ENCODE measurements at regions not wholly inside any gene's neighbourhood (a gene's known extent, or its start where the extent isn't known, plus 50 kb on each side); places are given as distances from the start of the nearest gene placed in this dataset.

- no peak for TF ChIP-seq ISL1 (CRISPR knock-in tag; IDR thresholded peaks at IDR 0.05)
- no peak for TF ChIP-seq ZFP3 (CRISPR knock-in tag; IDR thresholded peaks at IDR 0.05)
- TF ChIP-seq ESRRG (CRISPR knock-in tag; IDR thresholded peaks at IDR 0.05): no peak
- TF ChIP-seq ZNF565 (CRISPR knock-in tag; conservative IDR thresholded peaks at IDR 0.05; ENCODE audit: low read depth): no peak
- no peak for TF ChIP-seq ZFP30 (CRISPR knock-in tag; IDR thresholded peaks at IDR 0.05)
- TF ChIP-seq SNAI2 (CRISPR knock-in tag; IDR thresholded peaks at IDR 0.05): no peak
- no peak for TF ChIP-seq ARNTL (CRISPR knock-in tag; IDR thresholded peaks at IDR 0.05; ENCODE audit: borderline replicate concordance, low read depth)
- TF ChIP-seq OSR1 (CRISPR knock-in tag; IDR thresholded peaks at IDR 0.05): no peak
- TF ChIP-seq PPARA (CRISPR knock-in tag; IDR thresholded peaks at IDR 0.05; ENCODE audit: borderline replicate concordance): no peak
- TF ChIP-seq CSRNP3 (CRISPR knock-in tag; IDR thresholded peaks at IDR 0.05): no peak
- TF ChIP-seq BACH2 (CRISPR knock-in tag; IDR thresholded peaks at IDR 0.05; ENCODE audit: borderline replicate concordance): no peak
- no peak for TF ChIP-seq ZNF8 (CRISPR knock-in tag; IDR thresholded peaks at IDR 0.05)
- TF ChIP-seq ZNF70 (CRISPR knock-in tag; IDR thresholded peaks at IDR 0.05): no peak
- no peak for TF ChIP-seq TOX (CRISPR knock-in tag; IDR thresholded peaks at IDR 0.05; ENCODE audit: borderline replicate concordance)
- TF ChIP-seq POU6F1 (CRISPR knock-in tag; IDR thresholded peaks at IDR 0.05; ENCODE audit: borderline replicate concordance, low read depth): no peak
- no peak for TF ChIP-seq CSDC2 (CRISPR knock-in tag; IDR thresholded peaks at IDR 0.05)
- no peak for TF ChIP-seq RARB (CRISPR knock-in tag; IDR thresholded peaks at IDR 0.05)
- TF ChIP-seq PATZ1 (CRISPR knock-in tag; IDR thresholded peaks at IDR 0.05; ENCODE audit: borderline replicate concordance): no peak
- ATAC-seq: no peak
Measured at GRCh38 chr18:26697186-26697884, 149.0 kb upstream of the KCTD1 start.

- TF ChIP-seq CSRNP3 (CRISPR knock-in tag; IDR thresholded peaks at IDR 0.05) (no peak), ZFP30 (CRISPR knock-in tag; IDR thresholded peaks at IDR 0.05) (no peak), PATZ1 (CRISPR knock-in tag; IDR thresholded peaks at IDR 0.05; ENCODE audit: borderline replicate concordance) (no peak), ESRRG (CRISPR knock-in tag; IDR thresholded peaks at IDR 0.05) (no peak), ISL1 (CRISPR knock-in tag; IDR thresholded peaks at IDR 0.05) (no peak), TSHZ2 (CRISPR knock-in tag; IDR thresholded peaks at IDR 0.05) (no peak), ZNF565 (CRISPR knock-in tag; conservative IDR thresholded peaks at IDR 0.05; ENCODE audit: low read depth) (no peak), TOX (CRISPR knock-in tag; IDR thresholded peaks at IDR 0.05; ENCODE audit: borderline replicate concordance) (no peak), SNAI2 (CRISPR knock-in tag; IDR thresholded peaks at IDR 0.05) (no peak), ARNTL (CRISPR knock-in tag; IDR thresholded peaks at IDR 0.05; ENCODE audit: borderline replicate concordance, low read depth) (no peak), ZNF8 (CRISPR knock-in tag; IDR thresholded peaks at IDR 0.05) (no peak)
- no peak for ATAC-seq
Measured at GRCh38 chr18:26696786-26697185, 148.4 kb upstream of the KCTD1 start.
